ENCODE measurements at regions not wholly inside any gene's neighbourhood (a gene's known extent, or its start where the extent isn't known, plus 50 kb on each side); places are given as distances from the start of the nearest gene placed in this dataset.

- no peak for TF ChIP-seq POLR2A (IDR thresholded peaks at IDR 0.05)
- no peak for TF ChIP-seq CTCF (IDR thresholded peaks at IDR 0.05)
- TF ChIP-seq POLR2AphosphoS5 (IDR thresholded peaks at IDR 0.05): no peak
- no peak for TF ChIP-seq EP300 (IDR thresholded peaks at IDR 0.05)
These were observed 71.6 kb upstream of the BAIAP2L1 start for GRCh38 chr7:98472521-98472954.
